ENCODE measurements at regions not wholly inside any gene's neighbourhood (a gene's known extent, or its start where the extent isn't known, plus 50 kb on each side); places are given as distances from the start of the nearest gene placed in this dataset.

GRCh38 chr17:73723317-73723716 is 79.1 kb upstream of the SDK2 start:
- no peak for DNase-seq (ENCODE audit: low read depth in 1 of 2, low spot score in 1 of 2)

- DNase-seq (ENCODE audit: low read depth in 1 of 2, low spot score in 1 of 2), result no peak
Observed at GRCh38 chr17:73724341-73724740, 80.1 kb upstream of the SDK2 start.

- no peak for DNase-seq (ENCODE audit: low read depth in 1 of 2, low spot score in 1 of 2)
Observed at GRCh38 chr17:73724990-73725389, 80.7 kb upstream of the SDK2 start.

- DNase-seq (ENCODE audit: low read depth in 1 of 2, low spot score in 1 of 2), result no peak
Observed at GRCh38 chr17:73725794-73726515, 81.7 kb upstream of the SDK2 start.

- no peak for DNase-seq (ENCODE audit: low read depth in 1 of 2, low spot score in 1 of 2)
Observed at GRCh38 chr17:73727941-73728340, 83.7 kb upstream of the SDK2 start.

- DNase-seq (ENCODE audit: low read depth in 1 of 2, low spot score in 1 of 2), result no peak
Observed at GRCh38 chr17:73729101-73729500, 84.9 kb upstream of the SDK2 start.

- DNase-seq (ENCODE audit: low read depth in 1 of 2, low spot score in 1 of 2), result no peak
Observed at GRCh38 chr17:73731733-73732132, 87.5 kb upstream of the SDK2 start.

GRCh38 chr17:73733517-73733916 is 89.3 kb upstream of the SDK2 start:
- no peak for DNase-seq (ENCODE audit: low read depth in 1 of 2, low spot score in 1 of 2)

GRCh38 chr17:73735245-73735644 is 91.0 kb upstream of the SDK2 start:
- DNase-seq (ENCODE audit: low read depth in 1 of 2, low spot score in 1 of 2), result no peak

- no peak for DNase-seq (ENCODE audit: low read depth in 1 of 2, low spot score in 1 of 2)
Observed at GRCh38 chr17:73738751-73739575, 94.7 kb upstream of the SDK2 start.

- no peak for DNase-seq (ENCODE audit: low read depth in 1 of 2, low spot score in 1 of 2)
Observed at GRCh38 chr17:73740370-73740769, 96.1 kb upstream of the SDK2 start.

- DNase-seq (ENCODE audit: low read depth in 1 of 2, low spot score in 1 of 2), result no peak
Observed at GRCh38 chr17:73742948-73743381, 98.7 kb upstream of the SDK2 start.

GRCh38 chr17:73743518-73744201 is 99.4 kb upstream of the SDK2 start:
- no peak for DNase-seq (ENCODE audit: low read depth in 1 of 2, low spot score in 1 of 2)

- DNase-seq (ENCODE audit: low read depth in 1 of 2, low spot score in 1 of 2), result no peak
Observed at GRCh38 chr17:73744411-73744810, 100.2 kb upstream of the SDK2 start.

- DNase-seq (ENCODE audit: low read depth in 1 of 2, low spot score in 1 of 2), result no peak
Observed at GRCh38 chr17:73746314-73747073, 102.2 kb upstream of the SDK2 start.

GRCh38 chr17:73747221-73748002 is 103.2 kb upstream of the SDK2 start:
- no peak for DNase-seq (ENCODE audit: low read depth in 1 of 2, low spot score in 1 of 2)

GRCh38 chr17:73748508-73748907 is 104.3 kb upstream of the SDK2 start:
- no peak for DNase-seq (ENCODE audit: low read depth in 1 of 2, low spot score in 1 of 2)

GRCh38 chr17:73749337-73749823 is 105.1 kb upstream of the SDK2 start:
- no peak for DNase-seq (ENCODE audit: low read depth in 1 of 2, low spot score in 1 of 2)

- DNase-seq (ENCODE audit: low read depth in 1 of 2, low spot score in 1 of 2), result no peak
Observed at GRCh38 chr17:73749928-73750605, 105.8 kb upstream of the SDK2 start.

- no peak for DNase-seq (ENCODE audit: low read depth in 1 of 2, low spot score in 1 of 2)
Observed at GRCh38 chr17:73750975-73751374, 106.7 kb upstream of the SDK2 start.
